AG04450 (cell line): ENCODE measurements at regions not wholly inside any gene's neighbourhood (a gene's known extent, or its start where the extent isn't known, plus 50 kb on each side); places are given as distances from the start of the nearest gene placed in this dataset.

Experiments used
- CTCF ChIA-PET: fragments of 300-600, 350-600 bp; formaldehyde crosslinking; extraction: SDS; loops from one replicate; lab custom pipeline; 2022; ENCODE audit warnings: antibody characterized with exemption, inconsistent platforms; lab: Charles Lee
- POLR2A ChIA-PET: fragments of 350-600 bp; formaldehyde crosslinking; extraction: SDS; loops from one replicate; lab custom pipeline; 2021; ENCODE audit warnings: antibody characterized with exemption, inconsistent platforms; lab: Yijun Ruan, JAX
- DNase-seq: peaks from one replicate; pipeline ENCODE4 v3.0.0-alpha.2; 2011; ENCODE audit warnings: low read depth, low spot score
- H3K27ac ChIP-seq: one replicate; pipeline ENCODE4 v1.5.1; 2012; ENCODE audit warnings: low read depth, low read length, control low read depth
- H3K27me3 ChIP-seq: one replicate; pipeline ENCODE4 v1.6.0; 2012; ENCODE audit warnings: low read length; ENCODE audit not compliant: control insufficient read depth, insufficient read depth
- H3K4me3 ChIP-seq: 2 replicates; pipeline ENCODE4 v1.5.1; 2011; ENCODE audit warnings: mild to moderate bottlenecking, low read depth, low read length, control low read depth
- H3K9me3 ChIP-seq: 2 replicates; pipeline ENCODE4 v1.5.1; 2012; ENCODE audit warnings: low read length; ENCODE audit not compliant: control insufficient read depth, insufficient read depth
- CTCF ChIP-seq: IDR thresholded peaks from 2 replicates; pipeline ENCODE4 v1.5.1; 2011; ENCODE audit warnings: low read depth, low read length, control low read depth, inconsistent platforms

GRCh38 chr15:38072007-38072347 is 137.5 kb downstream of the TMCO5A start:
- no peaks in the 10 kb centered on the region for H3K9me3 ChIP-seq
- TF ChIP-seq CTCF: no peak
- no peaks in the 10 kb centered on the region for H3K27me3 ChIP-seq
- no peak for DNase-seq
- POLR2A ChIA-PET: interaction anchor here (0.6 to 1.1 kb wide), 4 partner anchors 57 to 382 kb away, joined by 3 to 8 read pairs (median 3); partner anchors contain the start of genes FAM98B and SPRED1
- H3K27ac ChIP-seq: peak overlapping the region; percentile 76
- no peak overlapping the region; the same call in 1 of the 2 replicates for H3K4me3 ChIP-seq
- CTCF ChIA-PET: interaction anchor here (1.0 kb wide), 1 partner anchor 369 kb away, joined by 3 read pairs; no protein-coding TSS in a partner anchor

GRCh38 chr15:38072348-38073177 is 138.1 kb downstream of the TMCO5A start:
- POLR2A ChIA-PET: interaction anchor here (0.6 to 1.1 kb wide), 4 partner anchors 57 to 381 kb away, joined by 3 to 8 read pairs (median 3); partner anchors contain the start of genes FAM98B and SPRED1
- Histone ChIP-seq H3K27ac (peak overlapping the region; percentile 79), H3K9me3 (no peaks in the 10 kb centered on the region), H3K27me3 (no peaks in the 10 kb centered on the region), H3K4me3 (peak overlapping the region; percentile 50)
- CTCF ChIA-PET: interaction anchor here (1.0 kb wide), 1 partner anchor 368 kb away, joined by 3 read pairs; no protein-coding TSS in a partner anchor
- DNase-seq: no peak
- peak; percentile 41 for TF ChIP-seq CTCF

GRCh38 chr15:38073178-38073946 is 138.9 kb downstream of the TMCO5A start:
- CTCF ChIA-PET: no interaction called here
- no peak for TF ChIP-seq CTCF
- Histone ChIP-seq H3K4me3 (peak overlapping the region; percentile 50), H3K27me3 (no peaks in the 10 kb centered on the region), H3K9me3 (no peaks in the 10 kb centered on the region), H3K27ac (peak overlapping the region; percentile 79)
- POLR2A ChIA-PET: interaction anchor here (0.5 to 1.1 kb wide), 3 partner anchors 56 to 269 kb away, joined by 3 to 8 read pairs (median 5); partner anchors contain the start of gene SPRED1
- no peak for DNase-seq

- no peak overlapping the region for H3K4me3 ChIP-seq
- ChIA-PET CTCF (no interaction called here), POLR2A (no interaction called here)
- TF ChIP-seq CTCF: no peak
- no peaks in the 10 kb centered on the region for H3K27me3 ChIP-seq
- H3K27ac ChIP-seq: no peak overlapping the region
- H3K9me3 ChIP-seq: no peaks in the 10 kb centered on the region
- no peak for DNase-seq
Measured at GRCh38 chr15:38074029-38074428, 139.6 kb downstream of the TMCO5A start.
